ENCODE measurements at regions not wholly inside any gene's neighbourhood (a gene's known extent, or its start where the extent isn't known, plus 50 kb on each side); places are given as distances from the start of the nearest gene placed in this dataset.

DNA sequence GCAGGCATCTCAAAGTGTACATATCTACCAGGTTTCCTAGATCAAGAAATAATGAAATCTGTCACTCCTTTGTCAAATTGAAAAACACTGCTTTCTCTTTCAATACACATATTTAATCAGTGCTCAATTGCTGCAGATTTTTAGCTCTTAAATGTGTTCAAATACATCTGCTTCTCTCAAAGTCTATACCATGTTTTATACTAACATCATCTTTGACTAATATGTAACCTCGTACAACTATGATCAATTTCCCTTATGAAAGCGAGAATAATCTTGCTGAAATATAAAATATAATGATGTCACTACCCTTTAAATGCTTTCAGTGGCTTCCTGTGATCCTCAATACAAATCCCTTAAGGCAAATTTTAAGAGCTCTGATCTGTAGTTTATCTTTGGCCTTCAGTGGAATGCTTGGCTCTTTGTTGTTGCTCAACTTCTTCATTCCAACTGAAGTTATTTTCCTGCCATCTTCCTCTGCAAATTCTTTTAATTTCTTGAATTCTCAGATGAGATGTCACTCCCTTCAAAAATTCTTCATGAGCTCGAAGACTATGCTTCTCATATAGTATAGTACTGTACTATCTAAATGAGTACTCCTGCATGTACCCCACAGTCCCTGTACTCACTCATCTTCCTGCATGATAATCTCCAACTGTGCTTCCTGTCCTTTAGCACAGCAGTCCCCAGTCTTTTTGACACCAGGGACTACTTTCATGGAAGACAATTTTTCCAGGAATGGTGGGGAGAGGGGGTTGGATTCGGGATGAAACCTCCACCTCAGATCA, 545.1 kb upstream of the GJE1 start:
- DNase-seq (ENCODE audit: low read depth in 3 of 3, low spot score in 1 of 3) = no peak

DNA sequence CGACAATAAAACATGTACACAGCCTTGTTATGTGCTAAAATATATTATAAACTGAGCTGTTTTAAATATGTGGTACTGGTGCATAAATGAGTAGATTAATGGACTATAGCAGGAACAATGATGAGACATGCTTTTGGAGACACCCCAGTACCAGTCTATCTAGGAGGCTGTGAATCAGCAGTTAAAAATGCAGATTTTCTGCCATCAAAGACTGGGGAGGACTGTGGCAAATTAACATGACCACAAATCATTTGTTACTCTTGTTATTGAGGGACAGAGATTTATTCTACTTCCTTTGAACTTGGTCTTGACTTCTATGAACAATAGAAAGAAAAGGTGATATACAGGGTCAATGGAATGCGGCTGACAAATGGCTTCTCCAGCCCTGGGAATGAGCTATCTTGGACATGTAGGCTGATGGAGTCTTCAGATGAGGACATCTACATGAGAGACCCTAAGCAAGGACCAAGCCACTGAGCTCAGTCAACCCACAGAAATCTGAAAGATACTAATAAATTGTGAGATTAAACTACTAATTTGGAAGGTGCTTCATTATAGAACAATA, 551.7 kb upstream of the GJE1 start:
- no peak for DNase-seq (ENCODE audit: low read depth in 3 of 3, low spot score in 1 of 3)

DNA sequence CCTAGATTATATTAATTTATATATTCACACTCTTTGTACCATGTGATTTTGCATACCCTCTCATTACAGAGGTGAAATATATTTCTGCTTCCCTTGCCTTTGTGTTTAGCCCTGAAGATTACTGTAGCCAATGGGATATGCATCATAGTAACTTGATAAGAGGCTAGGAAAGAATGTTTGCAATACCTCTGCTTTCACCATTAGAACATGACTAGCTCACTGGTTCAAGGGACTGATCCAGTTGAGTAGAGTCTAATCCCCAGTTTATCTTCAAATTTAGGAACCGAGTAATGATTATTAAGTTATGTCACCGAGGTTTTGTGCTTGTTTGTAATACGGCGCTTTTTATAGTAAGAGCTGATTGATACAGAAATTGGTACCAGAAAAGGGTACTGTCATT, 552.6 kb upstream of the GJE1 start:
- no peak for DNase-seq (ENCODE audit: low read depth in 3 of 3, low spot score in 1 of 3)

DNA sequence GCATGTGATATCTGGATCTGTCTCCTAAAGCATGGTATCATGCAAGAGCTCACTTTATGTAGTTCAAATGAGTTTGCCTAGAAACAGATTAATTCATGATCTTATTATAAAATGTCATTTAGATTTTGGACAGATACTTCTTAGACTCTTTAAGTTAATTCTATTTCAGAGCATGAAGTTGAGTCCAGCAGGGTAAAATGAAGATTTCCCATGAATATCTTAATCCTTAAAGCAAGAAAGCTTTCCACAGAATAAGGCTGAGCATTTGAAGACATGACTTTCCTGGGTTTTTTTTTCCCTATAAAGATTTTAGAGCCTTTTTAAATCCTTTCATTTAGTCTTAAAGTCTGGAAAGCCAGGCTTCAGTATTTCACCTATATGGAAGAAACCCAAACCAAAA, 556.0 kb upstream of the GJE1 start:
- no peak for DNase-seq (ENCODE audit: low read depth in 3 of 3, low spot score in 1 of 3)

DNA sequence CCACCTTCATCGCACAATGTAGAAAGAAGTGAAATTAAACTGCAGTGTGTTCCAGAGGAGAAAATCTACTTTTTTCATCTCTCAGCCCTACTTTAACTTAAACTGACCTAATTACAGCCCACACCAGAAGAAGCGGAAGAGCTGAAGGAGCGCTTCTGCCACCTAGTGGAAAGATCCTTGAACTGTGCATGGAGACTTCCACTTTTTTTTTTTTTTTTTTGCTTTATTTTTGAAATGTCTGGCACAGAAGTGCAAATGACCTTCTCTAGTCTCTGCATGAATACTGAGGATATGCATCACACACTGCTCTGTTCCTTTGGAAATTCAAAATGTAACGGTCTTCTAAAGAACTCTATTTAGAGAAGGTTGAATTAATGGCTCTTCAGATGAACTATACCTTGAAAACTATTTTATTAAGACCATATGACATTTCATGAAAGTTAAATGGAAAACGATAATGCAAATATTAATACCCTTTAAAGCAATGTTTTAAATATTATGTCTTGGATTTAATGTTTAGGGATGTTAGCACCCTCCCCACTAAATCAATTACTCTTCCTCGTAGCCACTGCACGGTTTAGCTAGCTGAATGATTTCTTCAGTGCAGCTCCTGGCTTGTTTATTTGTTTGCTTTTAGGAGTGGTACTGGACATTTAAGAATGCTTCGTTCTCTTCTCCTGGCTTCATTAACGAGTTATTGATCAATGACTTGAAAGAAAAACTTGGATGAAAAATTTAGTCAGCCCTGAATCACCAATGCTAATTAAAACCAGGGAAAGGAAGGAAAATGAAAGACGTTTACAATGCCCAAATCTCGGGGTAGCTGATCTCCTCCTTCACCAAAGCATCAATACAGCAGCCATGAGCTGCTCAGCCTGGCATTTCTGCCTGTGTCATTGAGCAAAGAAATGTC, 569.6 kb upstream of the GJE1 start:
- peak; percentile 11 to 44 (median 33) for DNase-seq (ENCODE audit: low read depth in 3 of 3, low spot score in 1 of 3)

DNA sequence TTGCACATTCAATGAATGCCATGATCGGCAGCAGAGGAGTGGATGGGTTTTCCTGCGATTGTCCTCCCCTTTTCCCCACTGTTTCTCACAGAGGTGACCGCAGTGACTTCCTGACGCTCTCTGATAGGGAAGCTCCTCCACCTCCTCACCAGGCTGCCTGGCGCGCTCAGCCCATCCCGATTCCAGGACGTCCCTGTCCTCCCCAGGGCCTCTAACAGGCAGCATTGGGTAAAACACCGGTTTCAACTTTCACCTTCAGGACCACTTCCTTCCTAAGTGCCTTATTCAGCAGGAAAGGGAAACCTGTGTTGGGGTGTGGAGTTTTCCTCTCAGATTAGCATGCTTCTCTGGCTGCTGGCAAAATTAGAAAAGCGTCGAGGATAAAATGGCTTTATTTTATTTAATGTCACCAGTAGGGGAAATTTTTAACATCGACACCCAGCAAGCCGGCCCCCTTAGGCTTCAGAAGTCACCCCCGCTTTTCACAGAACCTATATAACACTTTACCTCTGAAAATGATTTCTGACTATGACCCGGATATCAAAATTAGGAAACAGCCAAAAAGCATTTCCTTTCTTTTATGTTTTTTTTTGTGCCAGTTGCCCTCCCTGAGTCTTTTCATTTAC, 570.4 kb upstream of the GJE1 start:
- no peak for DNase-seq (ENCODE audit: low read depth in 3 of 3, low spot score in 1 of 3)

DNA sequence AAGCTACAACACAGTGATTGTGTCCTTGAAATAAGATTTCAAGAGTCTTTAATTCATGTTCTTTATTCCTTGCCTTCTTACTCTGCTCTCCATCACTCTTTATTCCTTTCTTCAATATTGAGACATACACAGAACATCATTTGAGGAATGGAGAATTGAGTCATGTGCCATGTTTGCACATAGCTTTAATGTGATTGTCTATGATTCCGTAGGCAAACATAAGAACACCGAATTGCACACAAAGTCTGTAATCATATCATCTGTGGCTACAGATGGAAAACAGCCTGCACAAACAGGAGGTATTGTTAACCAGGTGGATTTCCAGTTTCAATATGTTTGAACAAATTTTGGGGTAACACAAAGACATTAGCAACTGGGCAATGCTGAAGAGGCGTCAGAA, 571.6 kb upstream of the GJE1 start:
- no peak for DNase-seq (ENCODE audit: low read depth in 3 of 3, low spot score in 1 of 3)

DNA sequence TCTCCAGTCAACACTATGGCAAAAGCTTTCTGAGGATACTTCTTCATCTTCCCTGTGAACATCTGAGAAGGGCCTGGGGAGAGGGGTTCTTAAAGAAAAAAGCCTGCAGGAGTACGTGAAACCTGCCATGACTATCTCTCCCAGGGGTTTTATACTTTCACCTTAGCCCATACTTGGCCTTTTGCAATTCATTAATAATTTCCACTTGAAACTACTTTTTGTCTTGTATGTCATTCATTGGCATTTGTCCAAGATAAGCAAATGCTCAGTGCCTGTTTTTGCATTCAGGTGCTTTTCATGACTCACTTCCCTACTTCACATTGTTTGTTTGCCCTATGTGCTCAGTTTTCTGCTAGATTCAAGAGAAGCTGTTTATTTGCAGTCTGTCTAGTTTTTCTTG, 580.3 kb upstream of the GJE1 start:
- DNase-seq (ENCODE audit: low read depth in 3 of 3, low spot score in 1 of 3) = no peak

DNA sequence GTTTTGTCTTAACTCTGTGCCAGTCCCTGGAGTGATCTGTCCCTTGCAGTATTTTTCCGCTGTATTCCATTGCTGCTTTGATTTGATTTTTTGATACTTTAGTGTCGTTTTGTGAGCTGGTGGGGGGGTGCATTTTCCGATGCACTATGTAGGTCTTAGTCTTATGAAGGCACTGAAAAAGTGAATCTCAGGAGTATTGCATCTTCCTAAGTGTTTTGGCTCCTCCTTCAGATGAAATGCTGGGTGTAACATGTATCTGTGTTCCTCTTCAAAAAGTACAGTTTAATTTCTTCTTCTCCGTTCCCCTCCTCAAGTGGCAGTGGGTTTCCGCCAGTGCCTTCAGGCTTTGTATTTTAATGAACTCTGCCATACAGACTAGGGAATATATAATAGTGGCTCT, 580.7 kb upstream of the GJE1 start:
- DNase-seq (ENCODE audit: low read depth in 3 of 3, low spot score in 1 of 3) = no peak

DNA sequence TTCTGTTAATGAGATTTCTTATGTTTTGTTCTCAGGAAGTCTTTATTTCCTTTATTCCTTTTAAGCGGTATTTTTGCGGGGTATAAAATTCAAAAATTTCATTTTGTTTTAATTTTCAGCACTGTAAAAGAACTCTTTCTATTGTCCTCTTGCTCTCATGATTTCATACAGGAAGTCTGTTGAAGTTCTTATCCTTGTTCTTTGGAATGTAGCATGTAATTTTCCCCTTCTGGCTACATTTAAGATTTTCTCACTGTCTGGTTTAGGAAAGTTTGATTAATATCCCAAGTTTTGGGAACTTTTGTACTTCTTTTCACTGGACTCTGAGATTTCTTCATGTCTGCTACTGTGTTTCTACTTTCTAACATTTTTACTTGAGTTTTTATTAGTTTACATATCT, 581.4 kb upstream of the GJE1 start:
- DNase-seq (ENCODE audit: low read depth in 3 of 3, low spot score in 1 of 3) = no peak

DNA sequence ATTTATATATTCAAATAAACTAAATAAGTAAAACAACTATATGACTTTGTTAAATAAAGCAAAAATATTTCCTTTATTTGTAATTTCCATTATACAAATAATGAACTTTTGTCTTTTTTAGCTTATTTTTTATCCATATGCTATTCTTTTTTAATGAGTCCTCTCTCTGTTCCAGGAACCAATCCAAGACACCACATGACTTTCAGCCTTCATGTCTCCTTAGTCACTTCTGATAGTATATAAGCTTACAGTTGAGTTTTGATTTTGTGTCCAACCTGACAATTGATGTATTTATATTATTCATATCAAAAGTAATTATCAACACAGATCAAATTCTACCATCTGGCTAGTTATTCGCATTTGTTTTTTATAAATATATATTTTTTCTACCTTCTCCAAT, 582.3 kb upstream of the GJE1 start:
- DNase-seq (ENCODE audit: low read depth in 3 of 3, low spot score in 1 of 3) = no peak

DNA sequence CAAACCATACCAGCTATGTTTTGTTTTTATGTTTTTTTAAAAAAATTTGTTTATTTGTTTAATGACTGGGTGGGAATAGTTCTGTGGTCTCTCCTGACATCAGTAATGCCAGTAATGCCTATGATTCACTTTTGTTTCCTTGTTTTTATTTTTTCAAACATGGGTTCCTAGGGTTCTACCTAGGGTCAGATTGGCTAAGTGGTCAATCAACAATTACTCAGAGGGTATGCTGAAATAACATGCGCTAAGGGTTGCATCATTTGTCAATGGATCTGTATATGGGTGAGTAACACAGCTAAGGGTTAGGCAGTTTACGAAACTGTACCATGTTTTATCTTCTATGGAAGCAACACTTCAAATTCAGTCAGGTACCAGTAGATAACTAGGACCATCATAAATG, 583.8 kb upstream of the GJE1 start:
- DNase-seq (ENCODE audit: low read depth in 3 of 3, low spot score in 1 of 3) = no peak

DNA sequence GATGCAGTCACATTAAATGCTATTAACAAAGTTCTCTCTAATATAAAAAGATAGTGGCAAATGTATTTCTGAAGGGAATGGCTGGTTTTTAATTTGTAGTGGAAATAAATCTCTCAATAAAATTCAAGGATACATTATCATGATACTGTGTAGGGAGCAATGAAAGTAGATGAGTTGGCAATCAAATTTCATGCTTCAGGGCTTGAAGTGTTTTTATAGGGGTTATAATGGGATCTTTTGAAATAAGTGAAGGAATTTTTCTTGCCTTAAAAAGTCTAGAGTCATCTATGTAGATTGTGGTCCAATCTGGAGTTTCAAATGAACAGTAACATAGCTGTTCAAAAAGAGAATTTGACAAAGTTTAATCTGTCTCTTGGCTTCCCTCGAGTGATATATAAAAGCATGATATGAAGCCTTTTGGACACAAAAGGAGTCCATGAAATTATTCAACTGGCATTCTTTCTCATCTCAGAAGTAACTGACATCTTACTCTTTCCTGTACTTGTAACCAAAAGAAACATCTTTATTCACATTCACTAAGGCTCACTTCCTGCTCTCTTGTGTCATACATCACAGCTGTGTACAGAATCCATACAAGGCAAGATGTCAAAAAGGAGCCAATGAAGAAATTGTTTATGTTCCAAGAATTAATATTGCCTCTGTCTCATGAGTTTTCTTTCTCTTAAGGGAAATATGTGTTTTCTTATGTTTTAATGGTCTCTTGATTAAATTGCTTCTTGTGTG, 591.0 kb upstream of the GJE1 start:
- no peak for DNase-seq (ENCODE audit: low read depth in 3 of 3, low spot score in 1 of 3)

DNA sequence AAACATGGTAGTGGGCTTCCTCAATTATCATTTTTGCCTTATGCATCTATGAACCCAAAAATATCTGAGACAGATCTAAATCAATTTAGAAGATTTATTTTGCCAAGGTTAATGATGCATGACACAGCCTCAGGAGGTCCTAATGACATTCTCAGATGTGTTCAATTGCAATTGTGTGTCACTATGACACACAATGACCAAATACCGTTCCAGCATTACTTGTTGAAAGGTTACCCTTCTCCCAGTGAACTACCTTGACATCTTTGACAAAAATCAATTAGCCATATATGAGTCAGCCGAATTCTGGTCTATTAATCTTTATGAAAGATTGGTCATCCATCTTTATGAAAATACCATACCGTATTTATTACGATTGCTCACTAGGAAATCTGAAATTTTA, 592.5 kb upstream of the GJE1 start:
- DNase-seq (ENCODE audit: low read depth in 3 of 3, low spot score in 1 of 3) = no peak

DNA sequence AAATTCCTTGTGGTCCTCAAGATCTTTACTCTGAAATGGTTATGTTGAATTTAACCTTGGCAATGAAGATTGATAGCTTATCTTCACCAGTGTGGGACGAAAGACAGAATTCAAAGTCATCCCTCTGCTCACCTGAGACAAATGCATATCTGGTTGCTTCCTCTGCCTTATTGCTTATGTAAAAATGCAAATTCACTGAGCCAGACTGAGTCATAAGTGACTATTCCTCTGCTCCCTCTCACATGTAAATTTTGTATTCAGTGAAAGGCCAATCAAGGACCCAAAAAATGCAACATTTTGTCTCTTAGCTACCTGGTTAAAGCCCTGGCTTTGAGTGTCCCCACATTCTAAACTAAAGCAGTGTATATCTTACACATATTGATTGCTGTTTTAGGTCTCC, 593.1 kb upstream of the GJE1 start:
- no peak for DNase-seq (ENCODE audit: low read depth in 3 of 3, low spot score in 1 of 3)

DNA sequence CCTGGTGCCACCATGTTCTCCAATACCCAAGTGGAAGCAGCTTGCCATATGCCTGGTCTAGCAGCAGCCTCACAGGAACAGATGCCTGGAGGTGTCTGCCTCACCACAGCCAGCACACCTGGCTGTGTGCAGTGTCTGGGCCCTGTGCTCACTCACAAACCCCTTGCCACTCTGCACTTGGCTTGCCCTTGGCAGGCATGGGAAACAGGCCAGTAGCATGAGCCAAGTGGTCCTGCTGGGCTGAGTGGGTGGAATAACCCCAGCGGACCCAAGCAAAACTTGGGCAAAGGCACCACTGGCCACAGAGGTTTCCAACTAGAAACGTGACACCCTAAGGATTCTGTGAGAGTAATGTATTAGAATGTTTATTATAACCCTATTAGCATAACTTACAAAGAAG, 600.5 kb upstream of the GJE1 start:
- DNase-seq (ENCODE audit: low read depth in 3 of 3, low spot score in 1 of 3) = no peak

DNA sequence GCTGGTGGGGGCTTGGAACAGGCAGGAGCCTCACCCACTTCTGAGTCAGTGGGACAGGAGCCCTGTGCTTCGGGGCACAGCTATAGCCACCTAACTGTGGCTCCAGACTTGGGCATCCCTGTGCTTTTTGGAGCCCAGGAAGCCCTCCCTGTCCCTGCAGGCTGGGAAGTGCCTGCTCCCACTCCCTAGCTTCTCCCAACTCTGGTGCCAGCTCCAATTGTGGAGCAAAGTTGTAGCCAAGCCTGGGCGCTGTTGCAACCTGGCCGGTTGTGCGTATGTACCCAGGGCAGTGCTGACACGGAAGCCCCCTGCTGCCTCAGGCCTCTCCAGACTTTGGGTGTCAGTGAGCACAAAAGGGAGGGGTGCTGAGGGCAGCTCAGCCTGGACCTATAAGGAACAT, 601.7 kb upstream of the GJE1 start:
- no peak for DNase-seq (ENCODE audit: low read depth in 3 of 3, low spot score in 1 of 3)

DNA sequence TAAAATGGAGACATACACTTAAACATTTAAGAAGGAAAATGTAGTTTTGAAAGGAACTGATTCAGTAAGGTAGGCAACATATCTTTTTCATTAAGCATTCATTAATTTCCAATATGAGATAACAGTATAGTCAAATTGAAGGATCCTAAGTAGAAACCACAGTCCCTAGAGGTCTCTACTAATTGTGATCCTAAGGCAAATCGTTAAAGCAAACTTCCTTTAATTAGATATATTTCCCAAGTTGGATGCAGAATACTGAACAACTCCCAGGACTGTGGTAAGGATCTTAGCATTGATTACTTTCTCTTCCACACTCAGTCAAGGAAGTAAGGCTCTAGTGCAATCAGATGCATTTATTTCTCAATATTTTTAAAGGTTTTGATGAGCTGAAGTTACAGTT, 604.1 kb upstream of the GJE1 start:
- DNase-seq (ENCODE audit: low read depth in 3 of 3, low spot score in 1 of 3) = no peak

DNA sequence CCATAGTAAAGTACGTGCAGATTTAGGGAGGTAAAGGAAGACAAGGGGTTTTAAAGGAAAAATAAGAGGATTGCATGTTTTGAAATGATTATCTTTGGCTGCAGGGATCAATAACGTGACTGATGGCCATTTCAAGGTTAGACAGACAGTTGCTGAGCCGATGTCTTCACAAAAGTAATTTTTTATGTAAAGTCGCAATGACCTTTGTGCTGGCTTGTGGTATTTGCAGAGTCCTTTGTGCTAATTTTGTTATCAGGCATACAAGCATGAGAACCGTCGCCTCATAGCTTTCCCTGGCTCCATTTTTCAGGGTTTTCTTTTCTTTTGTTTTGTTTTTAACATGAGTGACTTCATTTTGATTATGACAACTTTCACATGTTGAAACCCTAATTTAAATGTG, 605.7 kb upstream of the GJE1 start:
- no peak for DNase-seq (ENCODE audit: low read depth in 3 of 3, low spot score in 1 of 3)

DNA sequence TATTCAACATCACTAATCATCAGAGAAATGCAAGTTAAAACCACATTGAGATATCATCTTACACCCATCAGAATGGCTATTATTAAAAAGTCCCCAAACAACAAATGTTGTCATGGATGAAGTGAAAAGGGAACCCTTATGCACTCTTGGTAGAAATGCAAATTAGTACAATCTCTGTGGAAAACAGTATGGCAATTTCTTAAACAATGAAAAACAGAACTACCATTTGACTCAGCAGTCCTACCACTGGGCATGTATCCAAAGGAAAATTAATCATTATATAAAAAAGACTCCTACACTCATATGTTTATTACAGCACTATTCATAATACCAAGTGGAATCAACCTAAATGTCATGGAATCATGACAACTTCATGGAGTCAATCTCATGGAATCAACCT, 611.3 kb upstream of the GJE1 start:
- no peak for DNase-seq (ENCODE audit: low read depth in 3 of 3, low spot score in 1 of 3)

DNA sequence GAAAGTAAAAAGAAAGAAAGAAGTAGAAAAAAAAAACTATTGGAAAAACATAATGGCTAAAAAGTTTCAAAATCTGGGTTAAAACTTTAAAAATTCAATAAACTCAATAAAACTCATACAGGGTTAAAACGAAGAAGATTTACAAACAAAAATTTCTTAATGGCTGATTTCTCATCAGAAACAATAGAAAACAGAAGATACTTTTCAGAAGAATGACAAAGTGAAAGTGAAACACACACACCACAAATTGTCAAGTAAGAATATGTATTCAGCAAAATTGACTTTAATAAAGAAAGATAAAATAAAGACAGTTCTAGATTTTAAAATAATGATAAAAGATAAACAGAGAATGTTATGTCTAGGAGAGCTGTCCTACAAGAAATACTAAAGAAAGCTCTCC, 618.9 kb upstream of the GJE1 start:
- DNase-seq (ENCODE audit: low read depth in 3 of 3, low spot score in 1 of 3) = no peak
